ENCODE measurements at regions not wholly inside any gene's neighbourhood (a gene's known extent, or its start where the extent isn't known, plus 50 kb on each side); places are given as distances from the start of the nearest gene placed in this dataset.

- H3K27ac Mint-ChIP-seq, result no peak overlapping the region
- H3K4me3 Mint-ChIP-seq, result no peak overlapping the region
- H3K9me3 Mint-ChIP-seq, result peaks cover 0 to 7% of the 10 kb centered on the region in 2 donors
- no peaks in the 10 kb centered on the region for H3K4me1 Mint-ChIP-seq
- DNase-seq (no peak), ATAC-seq (no peak)
- no peaks in the 10 kb centered on the region for H3K27me3 Mint-ChIP-seq
Observed at GRCh38 chr13:31649766-31650165, 89.6 kb upstream of the RXFP2 start.

- DNase-seq, result no peak
- Mint-ChIP-seq H3K4me1 (no peaks in the 10 kb centered on the region), H3K27me3 (no peaks in the 10 kb centered on the region), H3K4me3 (no peak overlapping the region), H3K9me3 (peaks cover 4 to 15% of the 10 kb centered on the region in 2 donors), H3K27ac (no peak overlapping the region)
- ATAC-seq, result no peak
Observed at GRCh38 chr13:31653730-31654129, 85.6 kb upstream of the RXFP2 start.

GRCh38 chr13:31663880-31664585, 75.3 kb upstream of the RXFP2 start:
- ATAC-seq (no peak), DNase-seq (no peak)
- Mint-ChIP-seq H3K4me1 (no peaks in the 10 kb centered on the region), H3K9me3 (peaks cover 8 to 30% of the 10 kb centered on the region in 2 donors), H3K27ac (no peak overlapping the region), H3K4me3 (no peak overlapping the region), H3K27me3 (peaks cover 7% of the 10 kb centered on the region)

- Mint-ChIP-seq H3K9me3 (peaks cover 0 to 12% of the 10 kb centered on the region in 2 donors), H3K4me3 (no peak overlapping the region), H3K4me1 (no peaks in the 10 kb centered on the region), H3K27ac (no peak overlapping the region), H3K27me3 (no peaks in the 10 kb centered on the region)
- DNase-seq (no peak), ATAC-seq (no peak)
Observed at GRCh38 chr13:31670831-31671617, 68.3 kb upstream of the RXFP2 start.

GRCh38 chr13:31674051-31674450, 65.3 kb upstream of the RXFP2 start:
- Mint-ChIP-seq H3K27ac (no peak overlapping the region), H3K27me3 (no peaks in the 10 kb centered on the region), H3K4me1 (no peaks in the 10 kb centered on the region), H3K9me3 (peaks cover 0 to 11% of the 10 kb centered on the region in 2 donors), H3K4me3 (no peak overlapping the region)
- DNase-seq (no peak), ATAC-seq (no peak)

- ATAC-seq (no peak), DNase-seq (no peak)
- peaks cover 0 to 8% of the 10 kb centered on the region in 2 donors for H3K9me3 Mint-ChIP-seq
- no peak overlapping the region for H3K4me3 Mint-ChIP-seq
- no peaks in the 10 kb centered on the region for H3K4me1 Mint-ChIP-seq
- no peaks in the 10 kb centered on the region for H3K27me3 Mint-ChIP-seq
- no peak overlapping the region for H3K27ac Mint-ChIP-seq
Observed at GRCh38 chr13:31675440-31675953, 63.8 kb upstream of the RXFP2 start.

GRCh38 chr13:31681133-31681532, 58.2 kb upstream of the RXFP2 start:
- H3K4me1 Mint-ChIP-seq, result no peaks in the 10 kb centered on the region
- H3K4me3 Mint-ChIP-seq, result no peak overlapping the region
- peaks cover 8 to 12% of the 10 kb centered on the region in 2 donors for H3K9me3 Mint-ChIP-seq
- no peaks in the 10 kb centered on the region for H3K27me3 Mint-ChIP-seq
- DNase-seq, result no peak
- no peak overlapping the region for H3K27ac Mint-ChIP-seq
- ATAC-seq, result no peak

GRCh38 chr13:31684466-31684865, 54.9 kb upstream of the RXFP2 start:
- H3K4me1 Mint-ChIP-seq, result no peaks in the 10 kb centered on the region
- H3K4me3 Mint-ChIP-seq, result no peak overlapping the region
- H3K27me3 Mint-ChIP-seq, result no peaks in the 10 kb centered on the region
- ATAC-seq (no peak), DNase-seq (no peak)
- no peak overlapping the region for H3K27ac Mint-ChIP-seq
- H3K9me3 Mint-ChIP-seq, result peaks cover 10 to 12% of the 10 kb centered on the region in 2 donors

GRCh38 chr13:31686670-31687425, 52.5 kb upstream of the RXFP2 start:
- H3K27me3 Mint-ChIP-seq, result no peaks in the 10 kb centered on the region
- no peak overlapping the region for H3K4me3 Mint-ChIP-seq
- H3K9me3 Mint-ChIP-seq, result peaks cover 14 to 18% of the 10 kb centered on the region in 2 donors
- ATAC-seq (no peak), DNase-seq (no peak)
- H3K4me1 Mint-ChIP-seq, result no peaks in the 10 kb centered on the region
- no peak overlapping the region for H3K27ac Mint-ChIP-seq
